GM21529 (cell line): ENCODE measurements at regions not wholly inside any gene's neighbourhood (a gene's known extent, or its start where the extent isn't known, plus 50 kb on each side); places are given as distances from the start of the nearest gene placed in this dataset.

Experiments used
- ATAC-seq: cut with Tn5 transposase; IDR thresholded peaks from one replicate; pipeline ENCODE4 v1.9.1; 2021; ENCODE audit not compliant: unreplicated experiment

DNA sequence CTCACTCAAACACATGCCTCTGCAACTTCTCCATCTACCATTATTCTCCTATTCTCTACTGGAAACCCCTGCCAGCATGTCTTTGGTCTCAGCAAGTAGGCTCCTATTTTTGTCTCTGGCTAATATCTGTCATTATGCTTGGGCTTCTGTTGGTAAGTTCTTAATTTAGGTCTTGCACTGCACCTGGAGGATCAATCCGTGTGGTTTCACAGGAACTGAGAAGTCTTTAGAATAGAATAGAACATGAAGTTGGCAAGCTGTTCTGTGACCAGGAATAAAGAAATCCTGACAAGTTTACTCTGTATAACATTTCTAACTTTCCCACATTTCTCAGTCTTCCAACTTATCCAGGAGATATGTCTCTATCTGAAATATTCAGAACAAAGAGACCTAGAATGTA, 219.5 kb upstream of the GYPC start:
- ATAC-seq = no peak

DNA sequence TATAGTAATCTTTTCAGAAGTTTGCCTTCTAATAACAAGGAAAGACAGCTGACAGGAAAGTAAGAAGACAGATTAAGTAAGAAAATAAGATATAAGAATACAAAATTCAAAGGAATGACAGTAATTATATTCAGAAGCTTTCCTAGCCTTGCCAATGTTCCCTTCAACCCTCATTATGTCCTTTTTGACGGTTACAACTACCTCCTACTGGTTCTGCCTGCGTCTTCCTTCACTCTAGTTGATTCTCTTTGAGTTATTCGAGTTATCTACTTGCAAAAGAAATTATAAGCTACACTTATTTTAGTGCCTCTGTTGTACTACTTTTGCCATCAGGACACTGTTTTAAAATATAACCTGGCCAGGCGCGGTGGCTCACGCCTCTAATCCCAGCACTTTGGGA, 218.9 kb upstream of the GYPC start:
- ATAC-seq = no peak

DNA sequence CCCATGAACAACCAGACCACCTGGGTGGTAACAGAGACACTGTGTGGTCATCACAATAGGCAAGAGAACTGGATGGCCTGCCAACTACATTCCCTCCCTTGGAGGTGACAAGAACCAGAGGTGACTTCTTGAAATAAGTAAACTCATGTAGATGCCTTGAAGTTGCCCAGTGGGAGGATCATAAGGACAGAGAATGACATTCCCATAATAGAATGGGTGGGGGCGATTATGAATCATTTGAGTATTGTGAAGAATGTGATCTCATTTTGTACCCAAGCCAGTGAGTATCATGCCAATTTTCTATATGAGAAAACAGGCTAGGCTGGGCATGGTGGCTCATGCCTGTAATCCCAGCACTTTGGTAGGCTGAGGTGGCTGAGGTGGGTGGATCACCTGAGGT, 211.4 kb upstream of the GYPC start:
- no peak for ATAC-seq

DNA sequence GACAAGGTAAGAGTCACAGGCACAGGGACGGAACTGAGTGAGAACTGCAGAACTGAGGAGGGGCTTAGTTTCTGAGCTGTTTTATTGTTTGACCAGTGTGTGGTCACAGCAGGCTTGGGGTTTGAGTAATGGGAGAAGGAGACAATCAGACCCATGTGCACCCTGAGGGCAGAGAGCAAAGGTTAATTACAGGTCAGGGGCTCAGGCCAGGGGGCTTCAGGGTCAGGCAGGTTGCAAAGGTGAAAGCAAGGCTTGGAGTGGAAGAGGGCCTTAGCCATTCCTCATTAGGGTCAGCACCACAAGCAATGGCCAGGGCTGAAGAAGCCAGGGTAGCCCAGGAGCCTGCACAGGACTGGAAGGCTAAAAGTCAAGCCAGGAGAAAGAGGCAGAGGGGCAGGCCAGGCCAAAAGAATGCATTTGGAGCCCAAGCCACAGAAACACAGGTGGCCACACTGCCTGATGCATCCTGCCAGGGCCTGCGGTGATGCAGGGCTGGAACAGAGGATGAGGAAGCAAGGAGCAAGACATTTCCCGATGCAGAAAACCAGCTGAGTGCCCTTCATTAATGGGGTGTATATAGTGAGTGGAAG, 209.8 kb upstream of the GYPC start:
- no peak for ATAC-seq

DNA sequence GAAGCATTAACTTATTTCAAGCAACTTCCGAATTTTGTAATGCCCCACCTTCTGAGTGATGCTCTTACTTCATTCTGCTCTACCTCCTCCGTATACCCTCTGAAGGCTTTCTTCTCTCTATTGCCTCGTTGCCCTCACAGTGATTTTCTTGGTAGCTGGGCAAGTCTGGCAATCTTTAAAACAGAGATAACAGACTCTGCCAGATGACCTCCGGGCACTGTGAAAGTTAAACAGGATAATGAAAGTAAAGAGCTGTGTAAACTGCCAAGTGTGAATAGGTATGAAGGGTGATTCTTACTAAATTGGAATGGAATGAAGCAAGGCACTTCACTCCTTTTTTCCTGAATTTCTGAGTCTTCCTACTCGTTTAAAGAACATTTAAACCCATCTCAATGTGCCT, 207.3 kb upstream of the GYPC start:
- no peak for ATAC-seq

DNA sequence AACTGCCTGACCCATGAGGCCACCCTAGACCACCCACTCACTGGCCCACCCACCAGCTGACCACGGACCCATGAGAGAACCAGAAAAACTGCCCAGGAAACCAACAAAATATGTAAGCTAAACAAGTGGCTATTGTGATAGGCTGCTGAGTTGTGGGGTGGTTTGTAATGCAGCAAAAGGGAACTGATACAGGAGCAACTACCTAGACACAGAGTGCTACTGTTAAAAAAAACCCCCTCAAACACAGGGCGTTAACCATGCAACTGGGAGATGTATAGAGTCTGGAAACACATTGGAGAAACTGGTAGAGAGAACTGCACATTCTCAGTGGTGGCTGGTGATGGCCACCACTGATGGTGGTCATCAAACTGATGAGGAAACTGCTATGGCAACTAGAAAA, 206.3 kb upstream of the GYPC start:
- ATAC-seq = peak; percentile 98

DNA sequence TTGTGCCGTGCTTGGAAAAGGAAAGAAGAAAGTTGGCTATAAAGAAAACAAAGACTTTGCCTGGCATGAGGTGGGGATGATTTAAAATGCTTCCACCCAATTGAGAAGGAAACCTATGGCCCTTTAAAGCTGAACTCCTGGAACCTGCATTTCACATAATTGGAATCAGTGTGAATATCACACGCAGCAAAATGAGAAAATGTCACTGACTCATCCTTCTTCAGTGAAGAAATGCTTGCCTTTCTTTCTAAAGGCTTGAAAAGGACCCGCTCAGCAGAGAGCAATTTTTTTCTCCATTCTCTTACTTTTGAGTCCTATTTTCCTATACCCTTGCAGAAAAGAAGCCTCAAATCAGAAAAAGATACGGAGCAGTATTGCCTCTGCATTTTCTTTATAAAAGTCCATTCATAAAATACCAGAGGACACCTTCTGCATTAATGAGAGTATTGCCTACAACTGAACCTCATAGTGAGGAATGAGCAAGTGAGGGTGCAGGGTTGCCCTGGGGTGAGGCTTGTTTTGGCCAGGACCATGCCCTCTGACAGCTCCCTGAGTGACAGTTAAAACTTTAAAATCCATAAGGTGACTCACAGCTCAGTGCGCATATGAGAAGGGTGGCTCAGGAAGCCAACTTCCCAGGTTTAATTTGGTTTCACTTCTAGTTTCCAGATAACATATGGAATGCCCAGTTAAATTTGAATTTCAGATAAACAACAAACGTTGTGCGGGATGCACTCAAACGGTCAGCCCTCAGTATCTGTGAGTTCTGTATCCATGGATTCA, 191.9 kb upstream of the GYPC start:
- ATAC-seq = no peak

DNA sequence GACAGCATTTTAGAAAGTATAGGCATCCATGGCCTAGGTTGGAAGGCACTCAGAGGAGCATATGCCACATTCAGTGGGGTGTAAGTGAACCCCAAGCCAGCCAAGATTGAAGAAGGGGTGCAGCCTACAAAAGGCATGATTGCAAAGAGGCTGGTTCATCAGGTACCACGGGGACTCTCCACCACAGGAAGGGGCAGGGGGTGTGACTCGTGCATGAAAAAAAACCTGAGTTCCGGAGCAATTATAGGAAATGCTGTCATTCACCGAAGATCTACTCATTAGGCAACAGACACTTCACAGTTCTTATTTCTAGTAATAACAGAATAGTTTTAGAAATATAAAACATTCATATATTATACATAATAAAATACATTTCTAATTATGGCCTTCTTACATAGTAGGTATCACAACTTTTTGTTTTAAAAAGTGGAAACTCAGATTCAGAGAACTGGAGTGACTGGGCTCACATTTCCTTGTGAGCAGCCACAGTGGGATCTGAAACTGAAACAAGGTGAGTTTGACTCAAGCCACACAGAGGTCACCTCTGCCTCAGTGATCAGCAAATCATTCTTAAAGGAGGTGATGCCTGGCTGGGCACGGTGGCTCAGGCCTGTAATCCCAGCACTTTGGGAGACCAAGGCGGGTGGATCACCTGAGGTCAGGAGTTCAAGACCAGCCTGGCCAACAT, 188.4 kb upstream of the GYPC start:
- ATAC-seq = peak; percentile 96

DNA sequence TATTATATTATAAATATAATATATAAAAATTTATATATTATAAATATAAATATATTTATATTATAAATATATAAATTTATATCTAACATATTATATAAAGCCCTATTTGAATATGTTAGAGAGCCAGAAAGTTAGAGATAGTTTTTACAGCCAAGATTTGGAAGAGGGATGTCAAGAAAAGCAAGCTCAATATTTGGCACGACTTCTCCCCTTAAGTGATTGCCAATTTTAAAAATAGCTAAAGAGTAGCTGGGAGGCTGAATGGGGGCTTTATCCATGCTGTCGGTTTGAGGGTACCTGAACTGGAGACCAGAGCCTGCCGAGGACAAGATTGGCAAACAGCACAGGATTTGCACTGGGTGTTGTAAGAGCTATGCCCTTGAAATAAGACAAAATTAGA, 180.9 kb upstream of the GYPC start:
- no peak for ATAC-seq

DNA sequence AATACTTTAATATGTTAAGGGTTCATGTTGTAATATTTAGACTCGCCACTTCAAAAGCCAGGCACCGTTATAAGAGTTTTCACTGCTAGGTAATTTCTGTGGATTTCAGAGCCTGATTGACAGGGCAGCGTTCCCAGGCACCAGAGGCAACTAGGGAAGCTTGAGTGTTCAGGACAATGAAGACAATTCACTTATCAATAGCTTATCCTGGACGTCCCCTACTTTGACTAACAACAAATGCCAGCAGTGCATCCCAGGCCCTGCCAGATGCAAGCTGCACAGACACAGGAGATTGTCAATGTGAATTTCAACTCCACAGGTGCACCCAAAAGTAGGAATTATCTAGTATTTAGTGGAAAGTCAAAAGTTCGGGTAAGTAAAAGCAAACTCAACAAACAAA, 179.3 kb upstream of the GYPC start:
- no peak for ATAC-seq

DNA sequence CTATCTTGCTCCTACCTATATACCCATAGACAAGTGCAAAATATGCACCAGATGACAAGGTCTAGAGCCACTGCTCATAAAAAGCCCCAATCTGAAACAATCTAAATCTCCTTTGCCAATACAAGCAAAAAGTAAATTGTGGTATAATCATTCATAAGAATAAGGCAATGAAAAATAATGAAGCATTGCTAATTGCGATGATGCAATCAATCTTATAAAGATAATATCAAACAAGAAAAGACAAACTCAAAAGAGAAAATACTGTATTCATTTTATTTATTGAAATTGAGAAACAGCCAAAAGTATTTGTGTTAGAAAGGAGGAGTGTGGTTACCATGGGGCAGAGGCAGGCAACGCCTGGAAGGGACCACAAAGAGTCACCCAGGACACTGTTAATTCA, 175.9 kb upstream of the GYPC start:
- no peak for ATAC-seq

DNA sequence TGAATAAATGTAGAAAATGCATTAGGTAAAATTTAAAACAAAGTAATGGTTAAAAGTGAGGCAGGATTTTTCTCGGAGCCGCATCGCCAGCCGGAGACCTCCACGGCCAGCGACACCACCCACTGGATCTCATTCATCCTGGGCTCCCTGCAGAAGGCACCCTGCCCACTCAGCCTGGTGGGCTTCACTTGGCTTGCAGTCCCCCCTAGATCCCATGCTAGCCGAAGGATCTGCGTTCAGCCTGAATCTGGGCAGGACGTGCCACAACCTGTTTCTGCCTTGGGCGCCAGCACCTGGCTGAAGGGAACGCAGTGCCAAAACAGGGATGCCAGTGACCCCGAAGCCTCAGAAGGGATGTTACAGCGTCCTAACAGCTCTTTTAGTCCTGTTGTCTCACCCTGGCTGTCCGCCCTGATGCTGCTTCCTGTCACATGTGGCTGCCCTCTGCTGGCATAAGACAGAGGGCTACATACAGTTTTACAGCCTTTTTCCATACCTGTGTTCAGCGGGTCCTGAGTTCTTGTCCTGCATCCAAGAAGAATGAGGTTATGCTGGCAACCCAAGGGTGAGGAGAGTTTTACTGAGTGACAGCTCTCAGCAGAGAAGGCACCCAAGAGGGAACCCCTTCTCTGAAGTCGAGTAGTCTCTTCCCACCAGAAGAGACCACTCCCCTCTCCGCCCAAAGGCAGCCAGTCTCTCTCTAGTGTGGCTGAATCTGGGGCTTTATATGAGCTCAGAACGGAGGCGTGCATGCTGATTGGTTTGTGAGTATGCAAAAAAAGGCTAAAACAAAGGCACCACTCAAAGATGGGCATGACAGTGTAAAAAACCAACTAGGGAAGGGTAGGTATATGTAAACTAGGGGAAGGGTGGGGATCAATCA, 173.1 kb upstream of the GYPC start:
- no peak for ATAC-seq

DNA sequence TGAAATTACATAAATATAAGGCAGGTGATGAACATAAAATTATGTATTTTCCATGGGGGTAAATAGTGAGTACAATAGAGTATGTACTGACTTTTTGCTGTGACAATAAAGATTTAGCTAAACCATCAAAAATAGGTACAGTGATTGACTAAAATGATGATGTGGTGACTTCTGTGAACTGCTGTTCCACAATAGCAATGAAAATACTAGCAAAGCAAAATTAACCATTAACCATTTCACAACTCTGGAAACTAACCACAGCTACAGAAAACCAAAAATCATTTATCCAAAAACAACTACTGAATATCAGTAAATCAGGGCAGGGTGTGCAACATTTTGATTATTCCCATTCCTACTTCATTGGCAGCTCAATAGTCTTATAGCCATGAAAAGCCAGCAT, 161.4 kb upstream of the GYPC start:
- no peak for ATAC-seq

DNA sequence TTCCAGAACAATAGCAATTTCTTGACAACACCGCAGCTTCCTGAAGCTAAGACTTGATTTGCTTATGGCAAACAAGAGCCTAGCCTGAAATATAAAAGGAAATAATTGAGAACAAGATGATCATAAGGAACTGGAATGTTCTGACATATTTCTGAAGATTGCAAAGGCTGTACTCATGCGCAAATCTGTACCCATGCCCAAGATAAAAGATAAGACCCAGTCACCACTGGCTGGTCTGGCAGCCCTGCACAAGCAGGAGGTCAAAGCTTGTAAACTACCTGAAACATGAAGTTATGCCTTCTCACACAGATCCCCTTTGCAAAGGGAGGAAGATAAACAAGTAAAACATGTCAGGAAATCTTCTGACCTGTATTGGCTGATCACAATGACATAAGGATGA, 160.8 kb upstream of the GYPC start:
- no peak for ATAC-seq

DNA sequence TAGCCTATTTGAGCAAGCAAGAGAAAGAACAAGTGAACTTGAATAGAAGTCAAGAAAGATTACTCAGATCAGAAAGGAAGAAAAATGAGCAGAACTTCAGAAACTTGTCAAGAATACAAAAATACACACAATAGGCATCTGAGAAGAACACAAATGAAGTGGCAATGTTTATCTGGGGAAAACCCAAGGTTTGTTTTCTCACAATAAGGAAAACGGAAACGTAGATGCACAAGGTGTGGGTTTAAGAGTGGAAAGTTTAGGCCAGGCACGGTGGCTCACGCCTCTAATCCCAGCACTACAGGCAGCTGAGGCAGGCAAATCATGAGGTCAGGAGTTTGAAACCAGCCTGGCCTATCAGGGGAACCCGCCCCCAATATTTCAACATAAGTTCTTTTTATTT, 159.5 kb upstream of the GYPC start:
- ATAC-seq = peak; percentile 97

DNA sequence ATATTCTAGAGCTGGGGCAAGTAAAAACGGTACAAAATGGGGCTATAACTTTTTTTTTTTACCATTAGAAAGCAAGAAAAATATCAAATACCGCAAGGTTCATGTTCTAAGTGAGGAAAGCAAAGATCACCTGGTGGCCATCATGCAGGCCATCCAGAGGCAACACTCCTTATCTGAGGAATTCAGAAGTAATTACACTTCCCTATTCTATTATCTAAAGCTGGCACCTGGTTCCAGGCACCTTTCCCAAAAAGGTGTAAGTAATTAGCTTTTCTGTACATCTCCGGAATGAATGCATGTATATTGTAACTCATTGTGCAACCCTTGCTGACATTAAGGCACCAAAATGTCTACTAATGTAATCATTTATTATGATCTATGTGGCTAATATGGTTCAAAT, 152.5 kb upstream of the GYPC start:
- ATAC-seq = no peak

DNA sequence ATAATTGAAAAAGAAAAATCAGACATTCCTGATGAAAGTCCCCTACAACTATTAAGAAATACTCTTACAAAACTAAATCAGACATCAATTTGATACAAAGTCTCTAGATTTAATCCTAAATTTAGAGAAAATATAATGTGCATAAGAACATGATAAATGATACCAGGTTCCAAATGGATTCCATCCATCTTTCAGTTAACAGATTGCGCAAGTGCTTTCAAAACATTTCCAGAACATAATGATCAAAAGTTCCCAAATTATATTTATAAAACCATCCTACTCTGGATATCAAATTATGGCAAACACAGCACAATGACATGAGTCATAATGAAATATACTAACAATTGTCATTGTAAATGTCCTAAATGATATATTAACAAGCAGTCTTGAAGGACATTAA, 151.0 kb upstream of the GYPC start:
- no peak for ATAC-seq

DNA sequence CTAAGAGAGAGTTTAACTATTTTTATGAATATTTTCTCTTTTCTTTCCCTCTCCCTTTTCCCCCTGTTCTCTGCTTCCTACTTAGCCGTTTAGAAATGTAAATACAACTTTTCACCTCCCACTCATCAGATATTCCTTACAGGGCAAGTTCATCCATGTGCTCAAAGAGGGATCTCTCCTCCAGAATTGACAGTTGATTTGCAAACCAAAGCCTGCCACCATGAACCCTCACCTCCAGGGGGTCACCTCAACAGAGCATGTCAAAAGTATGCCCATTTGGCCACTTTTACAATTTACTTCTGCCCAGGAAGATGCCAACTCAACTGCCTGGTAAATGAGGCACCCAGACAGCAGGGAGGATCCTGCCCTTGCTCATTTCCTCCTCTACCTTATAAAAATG, 149.2 kb upstream of the GYPC start:
- ATAC-seq = no peak

DNA sequence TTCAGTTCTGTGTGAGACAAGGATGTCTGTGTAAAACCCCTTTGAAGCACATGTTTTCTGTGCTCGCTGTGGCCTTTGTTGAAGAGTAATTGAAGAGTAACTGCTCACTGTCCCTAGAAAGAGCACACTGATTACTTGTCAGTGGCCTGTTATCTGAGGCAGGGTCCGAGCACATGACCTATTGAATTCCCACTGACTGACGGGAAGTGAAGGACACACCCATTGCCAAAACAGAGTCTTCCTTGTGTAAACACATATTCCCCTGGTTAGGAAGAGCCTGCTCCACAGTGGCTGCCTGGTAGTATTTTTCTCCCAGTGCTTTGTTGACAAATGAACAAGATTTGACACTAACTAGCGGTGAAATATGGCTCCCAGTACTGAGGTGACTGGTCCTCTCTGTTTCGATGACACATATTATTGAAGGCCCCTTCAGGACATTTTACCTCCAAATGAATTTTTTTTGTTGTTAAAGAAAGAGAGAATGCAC, 148.5 kb upstream of the GYPC start:
- peak; percentile 65 for ATAC-seq

DNA sequence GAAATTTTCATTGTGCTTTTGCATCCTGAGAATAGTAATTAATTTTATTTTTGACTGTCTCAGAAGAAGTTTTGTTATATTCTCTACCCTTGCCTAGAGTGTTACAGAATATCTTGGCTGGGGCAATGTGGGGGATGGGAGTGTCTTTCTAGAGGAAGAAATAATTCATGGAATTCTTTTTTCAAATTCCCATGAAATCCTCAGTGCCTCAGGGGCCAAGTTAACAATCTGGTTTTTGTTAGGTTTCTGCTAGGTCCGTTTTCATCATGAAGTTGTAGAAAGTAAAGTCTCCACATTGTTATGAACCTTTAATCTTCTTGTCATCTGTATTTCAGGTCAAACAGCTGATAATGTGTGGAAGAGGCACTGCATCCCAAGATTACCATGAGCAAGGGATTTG, 145.6 kb upstream of the GYPC start:
- no peak for ATAC-seq

DNA sequence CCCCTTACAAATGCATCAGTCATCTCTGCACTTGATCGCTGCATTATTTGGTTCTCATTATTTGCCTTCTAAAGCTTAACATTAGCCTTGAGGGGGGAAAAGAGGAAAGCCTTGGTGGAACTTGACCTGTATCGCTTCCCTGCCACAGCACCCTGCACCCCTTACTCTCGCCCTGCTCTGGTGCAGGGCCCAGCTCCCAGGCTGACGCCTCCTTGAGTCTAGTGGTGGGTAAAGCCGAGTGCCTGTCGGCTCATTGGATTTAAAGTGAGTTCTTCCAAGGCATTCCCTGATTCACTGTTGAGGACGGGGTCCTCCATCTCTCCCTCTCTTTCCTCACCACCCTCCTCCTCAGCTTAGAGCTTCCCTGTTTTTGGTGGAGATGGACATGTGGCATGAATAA, 145.0 kb upstream of the GYPC start:
- ATAC-seq = no peak
